Choroid plexus epithelial cell (primary cell): ENCODE measurements at regions not wholly inside any gene's neighbourhood (a gene's known extent, or its start where the extent isn't known, plus 50 kb on each side); places are given as distances from the start of the nearest gene placed in this dataset.

Source experiments
- DNase-seq: peaks from one replicate; pipeline ENCODE4 v3.0.0-alpha.2; 2010; ENCODE audit warnings: low read depth
- H3K4me3 ChIP-seq: 2 replicates; pipeline ENCODE4 v1.5.1; 2011; ENCODE audit warnings: low read depth, mild to moderate bottlenecking, control low read depth, low read length, moderate library complexity
- TF ChIP-seq, protein P1 (sequence below): conservative IDR thresholded peaks from 2 replicates; pipeline ENCODE4 v1.5.1; 2011; ENCODE audit warnings: low read depth, mild to moderate bottlenecking, control low read depth, inconsistent platforms, low read length, moderate library complexity

GRCh38 chr2:176653479-176654443 is 384.5 kb downstream of the MTX2 start:
- DNase-seq: peak; percentile 80
- TF ChIP-seq, protein P1, sequence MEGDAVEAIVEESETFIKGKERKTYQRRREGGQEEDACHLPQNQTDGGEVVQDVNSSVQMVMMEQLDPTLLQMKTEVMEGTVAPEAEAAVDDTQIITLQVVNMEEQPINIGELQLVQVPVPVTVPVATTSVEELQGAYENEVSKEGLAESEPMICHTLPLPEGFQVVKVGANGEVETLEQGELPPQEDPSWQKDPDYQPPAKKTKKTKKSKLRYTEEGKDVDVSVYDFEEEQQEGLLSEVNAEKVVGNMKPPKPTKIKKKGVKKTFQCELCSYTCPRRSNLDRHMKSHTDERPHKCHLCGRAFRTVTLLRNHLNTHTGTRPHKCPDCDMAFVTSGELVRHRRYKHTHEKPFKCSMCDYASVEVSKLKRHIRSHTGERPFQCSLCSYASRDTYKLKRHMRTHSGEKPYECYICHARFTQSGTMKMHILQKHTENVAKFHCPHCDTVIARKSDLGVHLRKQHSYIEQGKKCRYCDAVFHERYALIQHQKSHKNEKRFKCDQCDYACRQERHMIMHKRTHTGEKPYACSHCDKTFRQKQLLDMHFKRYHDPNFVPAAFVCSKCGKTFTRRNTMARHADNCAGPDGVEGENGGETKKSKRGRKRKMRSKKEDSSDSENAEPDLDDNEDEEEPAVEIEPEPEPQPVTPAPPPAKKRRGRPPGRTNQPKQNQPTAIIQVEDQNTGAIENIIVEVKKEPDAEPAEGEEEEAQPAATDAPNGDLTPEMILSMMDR: peak; percentile 82
- H3K4me3 ChIP-seq: no peak overlapping the region

GRCh38 chr2:176656038-176656775 is 387.0 kb downstream of the MTX2 start:
- TF ChIP-seq, protein P1: no peak
- no peak overlapping the region for H3K4me3 ChIP-seq
- DNase-seq: no peak

DNA sequence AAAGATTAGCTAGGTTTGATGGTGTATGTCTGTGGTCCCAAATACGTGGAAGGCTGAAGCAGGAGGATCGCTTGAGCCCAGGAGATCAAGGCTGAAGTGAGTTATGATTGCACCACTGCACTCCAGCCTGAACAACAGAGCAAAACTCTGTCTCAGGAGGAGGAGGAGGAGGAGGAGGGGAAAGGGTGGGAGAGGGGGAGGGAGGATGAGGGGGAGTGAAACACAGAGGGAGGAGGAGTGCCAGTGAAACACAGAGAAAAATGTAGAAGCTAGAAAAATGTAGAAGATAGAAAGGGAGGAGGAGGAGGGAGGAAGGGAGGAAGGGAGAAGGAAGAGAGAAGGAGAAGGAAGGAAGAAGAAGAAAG is 387.5 kb downstream of the MTX2 start:
- no peak overlapping the region for H3K4me3 ChIP-seq
- DNase-seq: no peak
- TF ChIP-seq, protein P1: no peak

GRCh38 chr2:176657393-176657792 is 388.2 kb downstream of the MTX2 start:
- no peak overlapping the region for H3K4me3 ChIP-seq
- TF ChIP-seq, protein P1: no peak
- DNase-seq: no peak

- TF ChIP-seq, protein P1: no peak
- H3K4me3 ChIP-seq: no peak overlapping the region
- no peak for DNase-seq
Measured at GRCh38 chr2:176658708-176659107, 389.5 kb downstream of the MTX2 start.

DNA sequence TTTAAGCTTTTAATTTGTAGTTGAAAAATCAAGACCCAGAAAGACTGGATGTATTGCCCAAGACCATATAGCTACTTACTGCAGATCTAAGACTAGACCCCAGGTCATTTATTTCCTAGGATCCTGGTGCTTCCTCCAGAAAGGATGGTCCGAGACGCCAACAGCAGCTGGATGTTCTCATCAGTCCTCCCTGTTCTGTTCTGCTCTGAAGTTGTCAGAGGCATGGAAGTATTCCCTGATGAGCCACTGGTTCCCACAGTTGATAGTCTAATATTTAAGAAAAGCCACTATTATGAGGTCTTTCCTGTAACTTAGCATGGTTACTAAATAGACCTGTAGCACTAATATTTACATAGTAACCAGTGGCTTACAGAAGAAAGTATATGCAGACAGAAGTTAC is 393.5 kb downstream of the MTX2 start:
- TF ChIP-seq, protein P1: no peak
- no peak overlapping the region for H3K4me3 ChIP-seq
- no peak for DNase-seq

- TF ChIP-seq, protein P1: no peak
- no peak overlapping the region for H3K4me3 ChIP-seq
- DNase-seq: no peak
Measured at GRCh38 chr2:176664478-176664877, 395.2 kb downstream of the MTX2 start.
